Type B pancreatic cell (in vitro differentiated cells): ENCODE measurements at regions not wholly inside any gene's neighbourhood (a gene's known extent, or its start where the extent isn't known, plus 50 kb on each side); places are given as distances from the start of the nearest gene placed in this dataset.

Experiments
- DNase-seq: peaks from one replicate; pipeline ENCODE4 v3.0.0; 2021; ENCODE audit warnings: mixed read lengths; ENCODE audit not compliant: unreplicated experiment; ENCODE audit errors: extremely low spot score
- H3K27ac Mint-ChIP-seq: 2 replicates; pipeline ENCODE4 v1.8.0; 2021; ENCODE audit warnings: mild to moderate bottlenecking, mixed read lengths
- H3K27me3 Mint-ChIP-seq: 2 replicates; pipeline ENCODE4 v1.8.0; 2021; ENCODE audit warnings: mixed read lengths
- H3K36me3 Mint-ChIP-seq: 2 replicates; pipeline ENCODE4 v1.8.0; 2021; ENCODE audit warnings: mixed read lengths
- H3K4me1 Mint-ChIP-seq: one replicate; pipeline ENCODE4 v1.8.0; 2021; ENCODE audit warnings: mixed read lengths; ENCODE audit not compliant: unreplicated experiment
- H3K4me3 Mint-ChIP-seq: 2 replicates; pipeline ENCODE4 v1.8.0; 2021; ENCODE audit warnings: mild to moderate bottlenecking, mixed read lengths
- H3K9me3 Mint-ChIP-seq: 2 replicates; pipeline ENCODE4 v1.8.0; 2021; ENCODE audit warnings: mixed read lengths
- CTCF ChIP-seq: fragments of 200-600 bp; sonication (generic); conservative IDR thresholded peaks from 2 replicates; pipeline ENCODE4 v1.5.0; 2021; ENCODE audit warnings: antibody characterized with exemption, mild to moderate bottlenecking

DNA sequence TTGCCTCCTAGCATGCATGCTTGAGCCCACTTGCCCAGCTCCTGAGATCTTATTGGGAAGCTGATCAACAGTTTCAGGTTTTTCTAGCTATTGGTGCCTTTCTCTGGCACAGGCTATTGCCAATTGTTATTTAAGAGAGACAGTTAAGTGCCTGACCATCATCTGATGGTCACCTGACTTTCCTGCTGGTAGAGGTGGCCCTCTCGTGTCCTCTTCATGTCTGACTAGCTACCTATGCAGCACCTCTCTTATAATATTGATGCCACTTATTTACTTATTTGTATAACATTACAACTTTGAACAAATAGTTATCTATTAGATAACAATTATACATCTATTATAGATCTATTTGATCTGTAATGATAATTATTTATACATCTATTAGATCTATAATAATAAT lies 205.9 kb upstream of the SEMA3D start:
- TF ChIP-seq CTCF: no peak
- Mint-ChIP-seq H3K36me3 (no peaks in the 10 kb centered on the region), H3K27ac (no peak overlapping the region), H3K9me3 (peaks cover 6% of the 10 kb centered on the region), H3K4me1 (no peaks in the 10 kb centered on the region), H3K4me3 (no peak overlapping the region), H3K27me3 (no peaks in the 10 kb centered on the region)
- no peak for DNase-seq

- H3K36me3 Mint-ChIP-seq: no peaks in the 10 kb centered on the region
- DNase-seq: no peak
- no peaks in the 10 kb centered on the region for H3K27me3 Mint-ChIP-seq
- no peak overlapping the region for H3K27ac Mint-ChIP-seq
- peaks cover 6% of the 10 kb centered on the region for H3K9me3 Mint-ChIP-seq
- TF ChIP-seq CTCF: no peak
- H3K4me1 Mint-ChIP-seq: no peaks in the 10 kb centered on the region
- no peak overlapping the region for H3K4me3 Mint-ChIP-seq
Observed at GRCh38 chr7:85392326-85392725, 205.5 kb upstream of the SEMA3D start.

- DNase-seq: no peak
- Mint-ChIP-seq H3K36me3 (no peaks in the 10 kb centered on the region), H3K27ac (no peak overlapping the region), H3K4me1 (no peaks in the 10 kb centered on the region), H3K9me3 (peaks cover 4% of the 10 kb centered on the region), H3K4me3 (no peak overlapping the region), H3K27me3 (no peaks in the 10 kb centered on the region)
- TF ChIP-seq CTCF: no peak
Observed at GRCh38 chr7:85386460-85386859, 199.6 kb upstream of the SEMA3D start.

- Mint-ChIP-seq H3K9me3 (peaks cover 4% of the 10 kb centered on the region), H3K36me3 (no peaks in the 10 kb centered on the region), H3K27ac (no peak overlapping the region), H3K4me1 (no peaks in the 10 kb centered on the region), H3K4me3 (no peak overlapping the region), H3K27me3 (no peaks in the 10 kb centered on the region)
- no peak for TF ChIP-seq CTCF
- no peak for DNase-seq
Observed at GRCh38 chr7:85384392-85384791, 197.5 kb upstream of the SEMA3D start.

DNA sequence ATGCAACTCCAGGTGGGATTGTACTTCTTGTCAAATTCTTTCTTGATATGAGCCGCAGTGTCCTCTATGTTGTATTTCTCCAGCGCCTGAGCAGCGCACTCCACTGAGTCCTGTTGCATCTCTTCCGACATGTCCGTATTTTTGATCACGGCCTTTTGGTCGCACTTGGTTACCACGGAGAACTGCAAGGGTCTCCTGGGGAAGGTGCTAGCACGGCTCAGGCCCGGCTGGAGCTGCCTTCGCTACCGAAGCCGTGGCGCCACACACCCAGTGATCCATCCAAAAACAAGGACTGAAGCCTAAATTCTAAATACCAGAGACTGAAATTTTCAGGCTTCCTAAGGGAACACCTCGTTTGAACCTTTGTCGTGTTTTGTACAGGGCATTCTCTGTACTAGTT lies 194.4 kb upstream of the SEMA3D start:
- Mint-ChIP-seq H3K27ac (no peak overlapping the region), H3K36me3 (no peaks in the 10 kb centered on the region), H3K27me3 (no peaks in the 10 kb centered on the region), H3K4me1 (no peaks in the 10 kb centered on the region), H3K4me3 (no peak overlapping the region), H3K9me3 (peaks cover 7% of the 10 kb centered on the region)
- no peak for TF ChIP-seq CTCF
- no peak for DNase-seq

- H3K9me3 Mint-ChIP-seq: peaks cover 8% of the 10 kb centered on the region
- no peaks in the 10 kb centered on the region for H3K4me1 Mint-ChIP-seq
- no peak for TF ChIP-seq CTCF
- no peak for DNase-seq
- no peaks in the 10 kb centered on the region for H3K36me3 Mint-ChIP-seq
- H3K27ac Mint-ChIP-seq: no peak overlapping the region
- H3K27me3 Mint-ChIP-seq: no peaks in the 10 kb centered on the region
- no peak overlapping the region for H3K4me3 Mint-ChIP-seq
Observed at GRCh38 chr7:85376589-85376988, 189.7 kb upstream of the SEMA3D start.
